ENCODE measurements at regions not wholly inside any gene's neighbourhood (a gene's known extent, or its start where the extent isn't known, plus 50 kb on each side); places are given as distances from the start of the nearest gene placed in this dataset.
"Not testable (repeated sequence)": the region's sequence is repeated elsewhere in the genome, so short reads cannot be mapped to it uniquely, and the experiment has no call there.

GRCh38 chr1:213585959-213586586 is 401.7 kb upstream of the PROX1 start:
- intact Hi-C loops (cut with DNase I) = no loop called here
- Histone ChIP-seq H3K27me3 (no peaks in the 10 kb centered on the region), H3K4me3 (no peak overlapping the region), H3K36me3 (no peaks in the 10 kb centered on the region), H3K27ac (replicated peaks in 1 of 4) (no peak overlapping the region), H3K4me1 (no peaks in the 10 kb centered on the region), H3K9me3 (no peaks in the 10 kb centered on the region)
- 25% methylated on average over 6 of the region's 6 CpGs for WGBS
- TF ChIP-seq POLR2AphosphoS5 (IDR thresholded peaks at IDR 0.05) (no peak), EP300 (IDR thresholded peaks at IDR 0.05) (no peak), CTCF (IDR thresholded peaks at IDR 0.05) (no peak), POLR2A (IDR thresholded peaks at IDR 0.05; ENCODE audit: low read depth) (no peak)
- no peak for DNase-seq (ENCODE audit: extremely low spot score)

GRCh38 chr1:213586587-213586972 is 401.2 kb upstream of the PROX1 start:
- Histone ChIP-seq H3K4me1 (no peaks in the 10 kb centered on the region), H3K4me3 (no peak overlapping the region), H3K27me3 (no peaks in the 10 kb centered on the region), H3K36me3 (no peaks in the 10 kb centered on the region), H3K27ac (replicated peaks in 1 of 4) (no peak overlapping the region), H3K9me3 (no peaks in the 10 kb centered on the region)
- 47% methylated on average over 1 of the region's 1 CpG for WGBS
- TF ChIP-seq CTCF (IDR thresholded peaks at IDR 0.05) (no peak), POLR2A (IDR thresholded peaks at IDR 0.05; ENCODE audit: low read depth) (no peak), POLR2AphosphoS5 (IDR thresholded peaks at IDR 0.05) (no peak), EP300 (IDR thresholded peaks at IDR 0.05) (no peak)
- DNase-seq (ENCODE audit: extremely low spot score) = no peak
- intact Hi-C loops (cut with DNase I) = no loop called here

- no peak overlapping the region for H3K27ac ChIP-seq (replicated peaks in 1 of 4)
- no peaks in the 10 kb centered on the region for H3K27me3 ChIP-seq
- H3K9me3 ChIP-seq = no peaks in the 10 kb centered on the region
- DNase-seq (ENCODE audit: extremely low spot score) = no peak
- TF ChIP-seq EP300 (IDR thresholded peaks at IDR 0.05) = no peak
- TF ChIP-seq POLR2AphosphoS5 (IDR thresholded peaks at IDR 0.05) = no peak
- no peak for TF ChIP-seq CTCF (IDR thresholded peaks at IDR 0.05)
- no peak for TF ChIP-seq POLR2A (IDR thresholded peaks at IDR 0.05; ENCODE audit: low read depth)
- H3K36me3 ChIP-seq = no peaks in the 10 kb centered on the region
- H3K4me1 ChIP-seq = no peaks in the 10 kb centered on the region
- 78% methylated on average over 7 of the region's 7 CpGs for WGBS
- no peak overlapping the region for H3K4me3 ChIP-seq
- intact Hi-C loops (cut with DNase I) = no loop called here
Measured at GRCh38 chr1:213596729-213597128, 391.0 kb upstream of the PROX1 start.

GRCh38 chr1:213598263-213598662 is 389.5 kb upstream of the PROX1 start:
- no peaks in the 10 kb centered on the region for H3K4me1 ChIP-seq
- TF ChIP-seq CTCF (IDR thresholded peaks at IDR 0.05) (no peak), EP300 (IDR thresholded peaks at IDR 0.05) (no peak), POLR2AphosphoS5 (IDR thresholded peaks at IDR 0.05) (no peak), POLR2A (IDR thresholded peaks at IDR 0.05; ENCODE audit: low read depth) (no peak)
- no peak for DNase-seq (ENCODE audit: extremely low spot score)
- intact Hi-C loops (cut with DNase I) = no loop called here
- no peaks in the 10 kb centered on the region for H3K27me3 ChIP-seq
- no peaks in the 10 kb centered on the region for H3K9me3 ChIP-seq
- H3K4me3 ChIP-seq = no peak overlapping the region
- no peak overlapping the region for H3K27ac ChIP-seq (replicated peaks in 1 of 4)
- WGBS = 89% methylated on average over 3 of the region's 3 CpGs
- H3K36me3 ChIP-seq = no peaks in the 10 kb centered on the region

- Histone ChIP-seq H3K4me3 (no peak overlapping the region), H3K27me3 (peaks cover 0 to 4% (median 0%) of the 10 kb centered on the region in 4 donors), H3K9me3 (no peaks in the 10 kb centered on the region), H3K27ac (replicated peaks in 1 of 4) (no peak overlapping the region), H3K36me3 (no peaks in the 10 kb centered on the region), H3K4me1 (no peaks in the 10 kb centered on the region)
- no peak for DNase-seq (ENCODE audit: extremely low spot score)
- TF ChIP-seq POLR2AphosphoS5 (IDR thresholded peaks at IDR 0.05) = no peak
- TF ChIP-seq POLR2A (IDR thresholded peaks at IDR 0.05; ENCODE audit: low read depth) = no peak
- no peak for TF ChIP-seq CTCF (IDR thresholded peaks at IDR 0.05)
- no peak for TF ChIP-seq EP300 (IDR thresholded peaks at IDR 0.05)
- intact Hi-C loops (cut with DNase I) = no loop called here
Measured at GRCh38 chr1:213600879-213601278, 386.9 kb upstream of the PROX1 start.

- H3K27me3 ChIP-seq; H3K4me1 ChIP-seq; H3K36me3 ChIP-seq; H3K27ac ChIP-seq (replicated peaks in 1 of 4); H3K9me3 ChIP-seq; DNase-seq (ENCODE audit: extremely low spot score); H3K4me3 ChIP-seq; intact Hi-C loops (cut with DNase I): not testable (repeated sequence)
Measured at GRCh38 chr1:213601705-213602104, 386.1 kb upstream of the PROX1 start.
